ENCODE measurements at regions not wholly inside any gene's neighbourhood (a gene's known extent, or its start where the extent isn't known, plus 50 kb on each side); places are given as distances from the start of the nearest gene placed in this dataset.

- Mint-ChIP-seq H3K27ac (ENCODE audit: unreplicated experiment) (no peak overlapping the region), H3K27me3 (ENCODE audit: unreplicated experiment) (no peaks in the 10 kb centered on the region)
Observed at GRCh38 chr21:22993144-22993543, 1994.9 kb downstream of the NCAM2 start.

DNA sequence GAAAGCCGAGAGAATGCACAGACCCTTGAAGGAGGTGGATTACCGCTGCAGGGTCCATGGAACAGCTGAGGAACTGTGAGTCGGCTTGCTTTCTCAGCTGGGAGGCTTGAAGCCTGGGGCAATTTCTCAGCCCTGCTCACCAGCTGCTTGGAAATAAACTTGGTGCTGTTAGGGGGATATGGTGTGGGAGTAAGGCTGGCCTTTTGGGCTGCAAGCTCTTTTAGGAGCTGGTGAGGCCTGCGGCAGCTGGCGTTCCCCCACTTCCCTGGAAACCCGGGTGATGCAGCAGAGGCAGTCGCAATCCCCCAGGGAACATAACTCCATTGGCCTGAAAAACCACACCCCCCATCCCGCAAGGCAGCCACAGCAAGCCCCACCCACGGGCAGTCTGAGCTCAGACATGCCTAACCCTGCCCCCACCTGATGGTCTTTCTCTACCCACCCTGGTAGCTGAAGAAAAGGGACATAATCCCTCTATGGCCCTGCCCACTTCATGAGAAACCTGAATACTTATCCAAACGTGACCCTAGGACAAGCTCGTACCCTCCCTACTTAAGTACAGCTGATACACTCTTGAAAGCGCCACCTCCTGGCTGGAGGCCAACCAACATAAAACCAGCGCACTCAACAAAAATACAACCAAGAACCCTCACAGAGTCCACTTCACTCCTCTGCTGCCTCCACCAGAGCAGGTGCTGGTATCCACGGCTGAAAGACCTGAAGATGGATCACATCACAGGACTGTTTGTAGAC, 1995.8 kb downstream of the NCAM2 start:
- H3K4me1 Mint-ChIP-seq (ENCODE audit: unreplicated experiment), result no peaks in the 10 kb centered on the region
- H3K27ac Mint-ChIP-seq (ENCODE audit: unreplicated experiment), result no peak overlapping the region
- H3K27me3 Mint-ChIP-seq (ENCODE audit: unreplicated experiment), result no peaks in the 10 kb centered on the region
- no peak for DNase-seq (ENCODE audit: low spot score)
- H3K4me3 Mint-ChIP-seq (ENCODE audit: unreplicated experiment), result no peak overlapping the region
- H3K9me3 Mint-ChIP-seq (ENCODE audit: unreplicated experiment), result no peaks in the 10 kb centered on the region
- no peak for TF ChIP-seq CTCF (IDR thresholded peaks at IDR 0.05; ENCODE audit: unreplicated experiment)
- no peaks in the 10 kb centered on the region for H3K36me3 Mint-ChIP-seq (ENCODE audit: low read depth, unreplicated experiment)

More at GRCh38 chr21:22993144-22993543, 1994.9 kb downstream of the NCAM2 start:
- H3K4me3 Mint-ChIP-seq (ENCODE audit: unreplicated experiment), result no peak overlapping the region
- no peaks in the 10 kb centered on the region for H3K9me3 Mint-ChIP-seq (ENCODE audit: unreplicated experiment)
- no peaks in the 10 kb centered on the region for H3K36me3 Mint-ChIP-seq (ENCODE audit: low read depth, unreplicated experiment)
- H3K4me1 Mint-ChIP-seq (ENCODE audit: unreplicated experiment), result no peaks in the 10 kb centered on the region
- DNase-seq (ENCODE audit: low spot score), result no peak
- TF ChIP-seq CTCF (IDR thresholded peaks at IDR 0.05; ENCODE audit: unreplicated experiment), result no peak

DNA sequence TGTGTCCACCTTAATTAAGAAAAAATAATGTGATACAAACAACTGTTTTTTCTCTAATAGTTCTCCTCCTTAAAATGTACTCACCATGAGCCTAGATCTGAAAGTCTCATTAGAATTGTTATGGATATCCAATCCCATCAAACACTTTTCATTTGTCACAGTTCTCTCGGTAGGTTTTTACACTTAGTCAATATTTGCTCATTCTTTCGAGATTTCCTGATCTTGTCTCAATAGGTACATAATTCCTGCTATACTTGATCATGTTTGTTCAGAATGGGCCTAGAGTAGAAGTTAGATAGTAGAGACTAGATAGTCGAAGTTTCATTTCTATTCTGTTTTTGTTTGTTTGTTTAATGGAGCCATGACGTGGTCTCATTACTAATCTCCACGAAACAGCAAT, 2005.7 kb downstream of the NCAM2 start:
- DNase-seq (ENCODE audit: low spot score), result no peak
- no peaks in the 10 kb centered on the region for H3K9me3 Mint-ChIP-seq (ENCODE audit: unreplicated experiment)
- no peak for TF ChIP-seq CTCF (IDR thresholded peaks at IDR 0.05; ENCODE audit: unreplicated experiment)
- no peaks in the 10 kb centered on the region for H3K36me3 Mint-ChIP-seq (ENCODE audit: low read depth, unreplicated experiment)
- peaks cover 7% of the 10 kb centered on the region for H3K4me1 Mint-ChIP-seq (ENCODE audit: unreplicated experiment)
- H3K27ac Mint-ChIP-seq (ENCODE audit: unreplicated experiment), result no peak overlapping the region
- no peaks in the 10 kb centered on the region for H3K27me3 Mint-ChIP-seq (ENCODE audit: unreplicated experiment)
- H3K4me3 Mint-ChIP-seq (ENCODE audit: unreplicated experiment), result no peak overlapping the region

DNA sequence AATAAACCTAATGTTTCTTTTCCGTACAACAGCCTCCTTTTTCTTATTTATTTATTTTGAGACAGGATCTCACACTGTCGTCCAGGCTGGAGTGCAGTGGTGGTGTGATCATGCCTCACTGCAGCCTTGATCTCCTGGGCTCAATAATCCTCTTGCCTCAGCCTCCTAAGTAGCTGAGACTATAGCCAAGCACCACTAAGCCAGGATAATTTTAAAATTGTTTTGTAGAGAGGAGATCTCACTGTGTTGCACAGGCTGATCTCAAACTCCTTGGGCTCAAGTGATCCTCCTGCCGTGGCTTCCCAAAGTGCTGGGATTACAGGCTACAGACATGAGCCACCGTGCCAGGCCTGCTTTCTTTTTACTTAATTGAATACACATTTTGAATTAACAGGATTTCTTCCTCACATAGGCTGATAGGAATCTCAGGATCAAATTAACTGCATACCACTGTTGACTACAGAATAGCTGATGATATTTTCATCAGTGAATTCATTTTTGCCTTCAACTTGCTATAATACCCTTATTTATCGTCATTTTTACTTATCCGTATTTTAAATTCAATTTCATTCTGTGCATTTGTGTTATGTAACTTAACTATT, 2010.5 kb downstream of the NCAM2 start:
- Mint-ChIP-seq H3K27me3 (ENCODE audit: unreplicated experiment) (no peaks in the 10 kb centered on the region), H3K36me3 (ENCODE audit: low read depth, unreplicated experiment) (no peaks in the 10 kb centered on the region), H3K9me3 (ENCODE audit: unreplicated experiment) (no peaks in the 10 kb centered on the region), H3K4me1 (ENCODE audit: unreplicated experiment) (peaks cover 22% of the 10 kb centered on the region), H3K4me3 (ENCODE audit: unreplicated experiment) (no peak overlapping the region), H3K27ac (ENCODE audit: unreplicated experiment) (no peak overlapping the region)
- DNase-seq (ENCODE audit: low spot score), result no peak
- TF ChIP-seq CTCF (IDR thresholded peaks at IDR 0.05; ENCODE audit: unreplicated experiment), result no peak

DNA sequence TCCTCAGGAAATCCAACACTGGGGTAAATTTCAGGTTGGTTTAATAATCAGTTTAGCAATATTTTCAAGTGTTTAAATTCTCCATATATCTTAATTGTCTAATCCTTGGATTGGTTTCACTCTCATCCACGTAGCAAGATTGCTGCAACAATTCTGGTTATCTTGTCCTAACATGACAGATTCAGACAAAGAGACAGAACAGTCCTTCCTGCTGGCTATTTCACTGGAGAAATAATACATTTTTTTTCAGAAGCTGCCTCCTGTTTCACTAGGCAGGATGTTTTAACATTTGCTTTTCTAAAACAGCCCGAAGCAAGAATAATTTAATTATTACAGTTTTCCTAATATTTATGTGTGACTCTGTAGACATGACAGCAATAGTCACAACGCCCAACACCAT, 2011.2 kb downstream of the NCAM2 start:
- no peak for TF ChIP-seq CTCF (IDR thresholded peaks at IDR 0.05; ENCODE audit: unreplicated experiment)
- H3K36me3 Mint-ChIP-seq (ENCODE audit: low read depth, unreplicated experiment), result no peaks in the 10 kb centered on the region

More for the DNA sequence above, 2011.2 kb downstream of the NCAM2 start:
- no peak for DNase-seq (ENCODE audit: low spot score)
- Mint-ChIP-seq H3K27ac (ENCODE audit: unreplicated experiment) (no peak overlapping the region), H3K9me3 (ENCODE audit: unreplicated experiment) (no peaks in the 10 kb centered on the region), H3K4me3 (ENCODE audit: unreplicated experiment) (no peak overlapping the region), H3K4me1 (ENCODE audit: unreplicated experiment) (peaks cover 27% of the 10 kb centered on the region), H3K27me3 (ENCODE audit: unreplicated experiment) (peaks cover 1% of the 10 kb centered on the region)

Measured in endothelial cell (in vitro differentiated cells).